Lower leg skin (tissue), 4 donors: ENCODE measurements at regions not wholly inside any gene's neighbourhood (a gene's known extent, or its start where the extent isn't known, plus 50 kb on each side); places are given as distances from the start of the nearest gene placed in this dataset.

Experiments used
- DNase-seq, 2 donors: peaks; one replicate each; pipeline ENCODE4 v3.0.0-alpha.2; 2019; ENCODE audit warnings: low spot score in 2 of 2
- H3K4me3 ChIP-seq: fragments of 200-600 bp; sonication (generic); 2 replicates; pipeline ENCODE4 v1.5.1; 2017; ENCODE audit warnings: mild to moderate bottlenecking, low read depth; ENCODE audit not compliant: poor library complexity, severe bottlenecking
- CTCF ChIP-seq, 3 donors: fragments of 450-650 bp; IDR thresholded peaks; one replicate each; pipeline ENCODE4 v1.5.1; 2016; ENCODE audit warnings: antibody characterized with exemption in 3 of 3, mild to moderate bottlenecking in 3 of 3, moderate library complexity in 2 of 3
- POLR2A ChIP-seq, 2 donors: fragments of 450-650 bp; IDR thresholded peaks; one replicate each; pipeline ENCODE4 v1.6.1; 2016 to 2017; ENCODE audit warnings: antibody characterized with exemption in 2 of 2, mild to moderate bottlenecking in 1 of 2, moderate library complexity in 1 of 2
- WGBS, 2 donors: methylation state at CpG; one replicate each; pipeline ENCODE4 v1.1.5; 2018; 5-methylcytosine and 5-hydroxymethylcytosine counted together
- intact Hi-C: fragments of 100-400 bp; cut with DNase I; formaldehyde crosslinking; loops from one replicate; pipeline ENCODE4 v1.15.0; 2023; ENCODE audit warnings: low total_unique reads

GRCh38 chr9:12182806-12183205, 510.4 kb upstream of the TYRP1 start:
- H3K4me3 ChIP-seq: no peak overlapping the region
- intact Hi-C loops: no loop called here
- TF ChIP-seq POLR2A (IDR thresholded peaks at IDR 0.05): no peak
- DNase-seq: no peak
- WGBS, 2 donors: 88 to 96% methylated on average over 1 of the region's 1 CpG

GRCh38 chr9:12183321-12183720, 509.9 kb upstream of the TYRP1 start:
- no peak overlapping the region for H3K4me3 ChIP-seq
- 85 to 86% methylated on average over 3 of the region's 3 CpGs for WGBS, 2 donors
- no peak for DNase-seq
- intact Hi-C loops: no loop called here
- TF ChIP-seq CTCF (IDR thresholded peaks at IDR 0.05) (no peak), POLR2A (IDR thresholded peaks at IDR 0.05) (no peak)

GRCh38 chr9:12185856-12186255, 507.3 kb upstream of the TYRP1 start:
- intact Hi-C loops: no loop called here
- 80 to 82% methylated on average over 6 of the region's 6 CpGs for WGBS, 2 donors
- no peak for DNase-seq
- TF ChIP-seq CTCF (IDR thresholded peaks at IDR 0.05) (no peak), POLR2A (IDR thresholded peaks at IDR 0.05) (no peak)
- no peak overlapping the region for H3K4me3 ChIP-seq

GRCh38 chr9:12191630-12192029, 501.6 kb upstream of the TYRP1 start:
- H3K4me3 ChIP-seq: no peak overlapping the region
- TF ChIP-seq POLR2A (IDR thresholded peaks at IDR 0.05) (no peak), CTCF (IDR thresholded peaks at IDR 0.05) (no peak)
- intact Hi-C loops: no loop called here
- WGBS, 2 donors: 89 to 96% methylated on average over 2 of the region's 2 CpGs
- no peak for DNase-seq

- no peak for TF ChIP-seq CTCF (IDR thresholded peaks at IDR 0.05)
- TF ChIP-seq POLR2A (IDR thresholded peaks at IDR 0.05): no peak
- intact Hi-C loops: no loop called here
- DNase-seq: no peak
- H3K4me3 ChIP-seq: no peak overlapping the region
- 42 to 50% methylated on average over 2 of the region's 2 CpGs for WGBS, 2 donors
These were observed 498.5 kb upstream of the TYRP1 start for GRCh38 chr9:12194731-12195130.

- H3K4me3 ChIP-seq: no peak overlapping the region
- TF ChIP-seq CTCF (IDR thresholded peaks at IDR 0.05) (no peak), POLR2A (IDR thresholded peaks at IDR 0.05) (no peak)
- intact Hi-C loops: no loop called here
- no peak for DNase-seq
These were observed 497.7 kb upstream of the TYRP1 start for GRCh38 chr9:12195456-12195855.
